ENCODE measurements at regions not wholly inside any gene's neighbourhood (a gene's known extent, or its start where the extent isn't known, plus 50 kb on each side); places are given as distances from the start of the nearest gene placed in this dataset.

DNA sequence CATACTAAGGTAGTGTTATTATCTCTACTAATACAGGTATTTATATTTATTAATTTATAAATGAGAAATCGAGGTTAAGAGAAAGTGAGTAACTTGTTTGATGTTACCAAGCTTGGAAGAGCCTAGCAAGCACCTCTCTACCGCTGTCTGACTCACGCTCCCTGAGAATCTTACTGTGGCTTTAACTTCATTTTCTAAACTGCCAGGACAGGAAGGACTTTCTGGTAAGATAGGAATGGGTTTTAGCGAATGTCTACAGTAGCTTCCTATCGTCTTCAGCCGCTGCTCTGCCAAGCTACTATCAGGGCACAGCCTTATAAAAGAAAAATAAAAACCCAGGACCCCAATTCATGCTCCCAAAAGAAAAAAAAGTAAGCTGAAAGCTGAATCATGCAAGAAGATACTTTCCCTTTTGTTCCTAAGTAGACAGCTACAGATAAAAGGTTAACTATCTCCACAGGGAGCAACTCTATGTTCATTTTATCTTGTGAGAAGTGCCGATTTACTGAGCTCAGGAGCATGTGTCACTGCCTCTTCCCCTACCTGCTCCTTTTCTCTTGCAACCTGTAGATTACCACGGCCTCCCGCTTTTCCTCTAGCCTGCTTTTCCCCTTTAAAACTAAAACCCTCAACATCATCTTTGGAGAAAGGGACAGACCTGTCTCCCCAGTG lies 60.2 kb downstream of the THNSL1 start:
- FAIRE-seq (no peak), DNase-seq (ENCODE audit: insufficient read length, low spot score) (no peak)
- TF ChIP-seq SPI1 (IDR thresholded peaks at IDR 0.05; ENCODE audit: low read depth, low read length), result no peak
- TF ChIP-seq POLR2AphosphoS5 (IDR thresholded peaks at IDR 0.05; ENCODE audit: low read depth, low read length), result no peak
- no peak for TF ChIP-seq PAX5 (IDR thresholded peaks at IDR 0.05; ENCODE audit: insufficient read depth, low read length, severe bottlenecking)
- no peak for TF ChIP-seq POLR2A (IDR thresholded peaks at IDR 0.05; ENCODE audit: low read depth, low read length)
- TF ChIP-seq TAF1 (IDR thresholded peaks at IDR 0.05; ENCODE audit: low read depth, low read length), result no peak
- TF ChIP-seq POU2F2 (IDR thresholded peaks at IDR 0.05; ENCODE audit: low read depth, low read length), result no peak

DNA sequence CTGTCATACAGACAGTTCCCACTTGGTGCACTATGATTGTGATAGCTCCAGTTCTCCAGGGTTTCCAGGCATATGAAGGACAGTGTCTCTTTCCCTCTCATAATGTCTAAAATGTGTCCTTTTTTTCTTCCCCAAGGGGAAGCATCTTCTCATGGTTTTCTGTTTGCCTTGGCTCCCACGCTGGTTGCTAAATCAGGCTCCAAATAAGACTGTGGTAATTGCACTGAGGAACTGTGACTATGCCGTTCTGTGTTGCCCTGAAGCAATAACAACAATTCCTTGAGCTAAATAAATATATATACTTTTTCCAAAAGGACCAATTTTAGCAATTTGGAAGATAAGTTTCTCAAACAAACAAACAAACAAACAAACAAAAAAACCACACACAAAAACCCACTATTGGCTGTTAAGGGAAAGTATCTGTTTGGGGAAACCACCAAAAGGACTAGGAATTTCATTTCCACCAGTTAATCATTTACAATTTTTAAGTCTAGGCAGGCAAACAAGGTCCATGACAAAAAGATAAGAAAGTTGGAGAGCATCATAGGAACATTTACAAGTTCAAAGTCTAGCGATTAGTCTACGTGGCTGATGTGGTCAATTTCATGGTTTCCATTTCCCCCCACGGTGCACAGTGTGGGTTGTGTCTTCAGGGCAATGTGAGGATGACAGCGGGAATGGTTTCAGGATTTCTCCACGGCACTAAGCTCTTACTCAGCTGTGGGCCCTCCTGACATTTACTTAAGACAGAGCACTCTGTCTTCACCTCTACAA lies 62.4 kb downstream of the THNSL1 start:
- no peak for DNase-seq (ENCODE audit: insufficient read length, low spot score)
- FAIRE-seq, result no peak
- TF ChIP-seq PAX5 (IDR thresholded peaks at IDR 0.05; ENCODE audit: insufficient read depth, low read length, severe bottlenecking) (no peak), POLR2A (IDR thresholded peaks at IDR 0.05; ENCODE audit: low read depth, low read length) (no peak), SPI1 (IDR thresholded peaks at IDR 0.05; ENCODE audit: low read depth, low read length) (no peak), TAF1 (IDR thresholded peaks at IDR 0.05; ENCODE audit: low read depth, low read length) (no peak), POU2F2 (IDR thresholded peaks at IDR 0.05; ENCODE audit: low read depth, low read length) (no peak), POLR2AphosphoS5 (IDR thresholded peaks at IDR 0.05; ENCODE audit: low read depth, low read length) (no peak)

DNA sequence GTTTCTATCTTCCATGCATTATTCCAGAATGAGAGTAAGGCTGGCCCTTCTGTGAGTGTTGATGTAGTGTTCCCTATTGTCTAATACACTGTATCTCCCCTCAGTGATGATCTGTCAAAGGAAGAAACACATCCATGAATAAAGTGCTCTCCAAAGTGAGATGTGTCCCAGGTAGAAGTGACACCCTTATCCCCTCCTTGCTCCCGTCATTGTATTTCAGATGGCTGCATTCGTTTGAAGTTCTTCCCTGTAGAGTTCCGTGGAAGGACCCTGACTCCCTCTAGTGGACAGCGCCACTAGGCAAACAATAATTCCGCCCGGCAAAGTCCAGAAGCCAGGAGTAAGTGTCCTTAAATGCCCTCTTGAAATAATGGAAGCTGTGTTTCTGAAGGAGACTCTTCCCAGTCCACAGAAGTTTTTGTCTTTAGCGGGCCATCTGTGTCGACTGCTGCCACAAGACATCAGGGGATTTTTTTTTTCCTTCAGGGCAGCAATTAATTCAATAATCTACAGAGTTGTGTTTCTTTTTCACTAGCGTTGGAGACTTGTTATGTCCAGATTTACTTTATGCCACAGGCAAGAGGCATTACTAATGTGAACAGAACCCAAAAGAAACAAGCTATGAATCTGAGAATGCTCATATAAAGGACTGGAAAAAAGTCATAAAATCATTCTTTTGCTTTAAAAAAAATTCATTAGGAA lies 64.6 kb downstream of the THNSL1 start:
- no peak for FAIRE-seq

DNA sequence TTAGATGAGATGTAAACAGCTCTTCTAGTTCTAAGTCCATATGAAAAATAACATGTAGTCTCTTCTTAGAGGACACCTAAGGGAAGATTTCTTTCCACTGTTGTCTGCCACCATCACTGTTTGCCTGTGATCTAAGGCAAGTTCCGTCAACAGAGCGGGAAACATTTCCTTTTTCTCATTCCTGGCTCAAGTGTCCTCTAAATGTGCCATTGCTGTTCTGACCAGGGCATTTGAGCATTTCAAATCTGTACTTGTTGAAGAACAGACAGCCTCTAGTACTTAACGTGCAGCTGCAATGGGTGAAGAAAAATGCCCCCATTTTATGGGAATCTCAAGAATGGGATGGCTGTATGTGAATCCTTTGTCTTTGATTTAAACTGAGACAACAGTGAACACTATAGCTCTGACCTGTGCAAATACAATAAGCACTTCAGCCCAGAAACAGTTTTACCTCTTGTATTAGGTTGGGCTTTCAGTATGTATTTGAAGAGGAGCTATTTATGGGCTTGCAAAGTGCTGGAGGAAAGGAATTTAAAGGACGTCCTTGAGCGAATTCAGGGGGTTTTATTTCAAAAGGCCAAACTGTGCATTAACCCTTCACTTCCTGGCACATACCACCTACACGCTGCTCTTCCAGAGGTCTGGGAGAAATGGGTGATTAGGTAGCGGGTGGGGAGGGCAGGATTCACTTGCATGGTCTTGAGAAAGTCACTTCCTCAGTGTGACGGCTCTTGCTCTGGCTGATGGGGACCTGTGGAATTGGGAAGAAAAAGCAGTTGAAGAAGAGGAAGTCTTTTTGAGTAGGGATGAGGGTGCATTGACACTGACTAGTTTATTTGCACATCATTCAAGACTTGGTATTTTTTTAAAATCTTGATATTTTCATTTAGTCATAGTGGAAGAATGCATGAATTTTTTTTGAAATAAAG lies 66.1 kb downstream of the THNSL1 start:
- DNase-seq (ENCODE audit: insufficient read length, low spot score) (no peak), FAIRE-seq (no peak)
- no peak for TF ChIP-seq POLR2A (IDR thresholded peaks at IDR 0.05; ENCODE audit: low read depth, low read length)
- no peak for TF ChIP-seq TAF1 (IDR thresholded peaks at IDR 0.05; ENCODE audit: low read depth, low read length)
- TF ChIP-seq POU2F2 (IDR thresholded peaks at IDR 0.05; ENCODE audit: low read depth, low read length), result no peak
- TF ChIP-seq SPI1 (IDR thresholded peaks at IDR 0.05; ENCODE audit: low read depth, low read length), result no peak
- no peak for TF ChIP-seq PAX5 (IDR thresholded peaks at IDR 0.05; ENCODE audit: insufficient read depth, low read length, severe bottlenecking)
- no peak for TF ChIP-seq POLR2AphosphoS5 (IDR thresholded peaks at IDR 0.05; ENCODE audit: low read depth, low read length)

More for the DNA sequence above, 64.6 kb downstream of the THNSL1 start:
- TF ChIP-seq PAX5 (IDR thresholded peaks at IDR 0.05; ENCODE audit: insufficient read depth, low read length, severe bottlenecking), result no peak
- no peak for TF ChIP-seq SPI1 (IDR thresholded peaks at IDR 0.05; ENCODE audit: low read depth, low read length)
- no peak for TF ChIP-seq POU2F2 (IDR thresholded peaks at IDR 0.05; ENCODE audit: low read depth, low read length)
- TF ChIP-seq TAF1 (IDR thresholded peaks at IDR 0.05; ENCODE audit: low read depth, low read length), result no peak
- DNase-seq (ENCODE audit: insufficient read length, low spot score), result peak; percentile 37

DNA sequence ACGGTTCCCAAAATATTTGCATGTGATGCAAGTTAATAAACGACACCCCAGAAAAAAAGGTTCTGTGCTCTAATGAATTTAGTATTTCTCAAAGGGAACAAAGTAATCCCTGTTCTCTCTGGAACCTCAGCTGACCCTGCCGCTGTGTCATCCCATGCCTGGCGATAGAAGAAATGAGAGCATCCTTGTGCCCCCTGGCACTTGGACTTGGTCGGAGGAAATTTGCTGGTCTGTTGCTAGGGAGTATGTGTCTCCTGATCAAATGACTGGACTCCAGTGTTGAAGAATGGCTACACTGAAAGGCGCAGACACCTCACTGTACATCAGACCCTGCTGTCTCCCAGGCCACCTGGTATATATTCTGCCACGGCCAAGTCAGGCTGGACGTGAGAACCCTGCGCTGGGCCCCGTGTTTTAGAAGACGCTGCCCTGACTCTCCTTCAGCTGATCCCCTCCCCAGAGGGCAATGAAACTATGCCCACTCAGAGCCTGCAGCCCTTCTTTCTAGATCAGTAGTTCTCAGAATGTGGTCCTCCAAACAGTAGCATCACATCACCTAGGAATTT lies 67.2 kb downstream of the THNSL1 start:
- no peak for DNase-seq (ENCODE audit: insufficient read length, low spot score)
- no peak for TF ChIP-seq SPI1 (IDR thresholded peaks at IDR 0.05; ENCODE audit: low read depth, low read length)
- no peak for FAIRE-seq

DNA sequence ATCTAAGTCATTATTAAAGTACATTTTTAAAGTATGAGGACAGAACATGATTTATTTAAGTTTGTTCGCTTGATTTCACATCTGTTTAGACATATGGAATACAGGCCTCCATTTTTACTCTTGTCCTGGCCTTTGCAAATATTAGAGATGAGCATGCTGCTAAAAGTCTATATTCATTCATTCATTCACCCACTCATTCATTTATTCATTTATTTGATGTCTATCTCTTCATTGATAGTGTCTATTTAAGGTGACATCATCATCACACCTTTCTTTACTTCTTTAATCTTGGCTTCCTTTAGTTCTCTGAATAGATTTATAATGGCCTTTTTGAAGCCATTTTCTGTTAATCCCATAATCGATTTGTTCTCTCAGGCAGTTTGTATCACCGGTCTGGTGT lies 68.0 kb downstream of the THNSL1 start:
- TF ChIP-seq POU2F2 (IDR thresholded peaks at IDR 0.05; ENCODE audit: low read depth, low read length) (no peak), PAX5 (IDR thresholded peaks at IDR 0.05; ENCODE audit: insufficient read depth, low read length, severe bottlenecking) (no peak)
- DNase-seq (ENCODE audit: insufficient read length, low spot score) (no peak), FAIRE-seq (no peak)

DNA sequence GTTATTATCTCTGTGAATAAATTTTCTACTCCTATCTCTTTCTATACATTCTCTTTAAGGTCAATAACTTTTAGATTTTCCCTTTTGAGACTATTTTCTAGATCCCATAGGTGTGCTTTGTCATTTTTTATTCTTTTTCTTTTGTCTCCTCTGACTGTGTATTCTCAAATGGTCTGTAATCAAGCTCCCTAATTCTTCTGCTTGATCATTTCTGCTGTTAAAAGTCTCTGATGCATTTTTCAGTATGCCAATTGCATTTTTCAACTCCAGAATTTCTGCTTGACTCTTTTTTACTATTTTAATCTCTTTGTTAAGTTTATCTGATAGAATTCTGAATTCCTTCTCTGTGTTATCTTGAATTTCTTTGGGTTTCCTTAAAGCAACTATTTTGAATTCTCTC lies 78.2 kb downstream of the THNSL1 start:
- DNase-seq (ENCODE audit: insufficient read length, low spot score) (no peak), FAIRE-seq (no peak)
- no peak for TF ChIP-seq SPI1 (IDR thresholded peaks at IDR 0.05; ENCODE audit: low read depth, low read length)
- no peak for TF ChIP-seq TAF1 (IDR thresholded peaks at IDR 0.05; ENCODE audit: low read depth, low read length)
- TF ChIP-seq POLR2AphosphoS5 (IDR thresholded peaks at IDR 0.05; ENCODE audit: low read depth, low read length), result no peak
- no peak for TF ChIP-seq POLR2A (IDR thresholded peaks at IDR 0.05; ENCODE audit: low read depth, low read length)
- no peak for TF ChIP-seq PAX5 (IDR thresholded peaks at IDR 0.05; ENCODE audit: insufficient read depth, low read length, severe bottlenecking)
- no peak for TF ChIP-seq POU2F2 (IDR thresholded peaks at IDR 0.05; ENCODE audit: low read depth, low read length)

DNA sequence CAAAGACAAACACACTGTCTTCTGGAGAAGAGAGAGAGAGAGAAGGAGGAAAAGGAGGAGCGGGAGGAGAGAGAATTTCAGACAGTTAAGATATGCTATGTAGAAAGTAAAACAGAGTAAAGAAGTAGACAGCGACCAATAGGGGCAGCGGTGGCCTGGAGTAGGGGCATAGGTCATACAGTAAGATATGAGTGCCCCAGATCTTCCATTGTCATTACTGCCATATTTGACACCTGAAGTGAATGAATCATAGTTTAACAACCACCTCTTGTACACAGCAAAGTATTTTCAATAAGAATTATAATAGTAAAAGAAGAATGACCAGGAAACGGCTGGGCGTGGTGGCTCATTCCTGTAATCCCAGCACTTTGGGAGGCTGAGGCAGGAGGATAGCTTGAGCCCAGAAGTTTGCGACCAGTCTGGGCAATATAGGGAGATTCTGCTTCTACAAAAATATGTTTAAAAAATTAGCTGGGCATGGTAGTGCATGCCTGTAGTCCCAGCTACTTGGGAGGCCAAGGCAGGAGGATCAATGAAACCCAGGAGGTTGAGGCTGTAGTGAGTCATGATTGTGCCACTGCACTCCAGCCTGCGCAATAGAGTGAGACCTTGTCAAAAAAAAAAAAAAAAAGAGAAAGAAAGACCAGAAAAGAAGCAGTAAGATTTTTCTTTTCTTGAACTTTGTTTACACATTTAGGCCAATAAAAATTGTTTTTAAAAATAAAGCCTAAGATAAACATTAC lies 77.0 kb upstream of the GPR158 start:
- no peak for FAIRE-seq
- no peak for TF ChIP-seq PAX5 (IDR thresholded peaks at IDR 0.05; ENCODE audit: insufficient read depth, low read length, severe bottlenecking)
- no peak for TF ChIP-seq TAF1 (IDR thresholded peaks at IDR 0.05; ENCODE audit: low read depth, low read length)
- TF ChIP-seq POLR2AphosphoS5 (IDR thresholded peaks at IDR 0.05; ENCODE audit: low read depth, low read length), result no peak
- no peak for TF ChIP-seq POU2F2 (IDR thresholded peaks at IDR 0.05; ENCODE audit: low read depth, low read length)
- TF ChIP-seq SPI1 (IDR thresholded peaks at IDR 0.05; ENCODE audit: low read depth, low read length), result no peak
- TF ChIP-seq POLR2A (IDR thresholded peaks at IDR 0.05; ENCODE audit: low read depth, low read length), result no peak
- DNase-seq (ENCODE audit: insufficient read length, low spot score), result no peak

Measured in GM12891 (cell line).